SKM-1 (cell line): ENCODE measurements at regions not wholly inside any gene's neighbourhood (a gene's known extent, or its start where the extent isn't known, plus 50 kb on each side); places are given as distances from the start of the nearest gene placed in this dataset.
"Not testable (repeated sequence)": the region's sequence is repeated elsewhere in the genome, so short reads cannot be mapped to it uniquely, and the experiment has no call there.

ENCODE experiments used
- DNase-seq: peaks from one replicate; lab custom pipeline; 2025; ENCODE audit not compliant: unreplicated experiment; lab: John Stamatoyannopoulos, UW

- DNase-seq, result not testable (repeated sequence)
Observed at GRCh38 chr3:48101301-48101650, 85.1 kb upstream of the MAP4 start.

GRCh38 chr3:48092270-48092669 lies 76.1 kb upstream of the MAP4 start:
- no peak for DNase-seq

- DNase-seq, result no peak
Observed at GRCh38 chr3:48090166-48090939, 74.1 kb upstream of the MAP4 start.

DNA sequence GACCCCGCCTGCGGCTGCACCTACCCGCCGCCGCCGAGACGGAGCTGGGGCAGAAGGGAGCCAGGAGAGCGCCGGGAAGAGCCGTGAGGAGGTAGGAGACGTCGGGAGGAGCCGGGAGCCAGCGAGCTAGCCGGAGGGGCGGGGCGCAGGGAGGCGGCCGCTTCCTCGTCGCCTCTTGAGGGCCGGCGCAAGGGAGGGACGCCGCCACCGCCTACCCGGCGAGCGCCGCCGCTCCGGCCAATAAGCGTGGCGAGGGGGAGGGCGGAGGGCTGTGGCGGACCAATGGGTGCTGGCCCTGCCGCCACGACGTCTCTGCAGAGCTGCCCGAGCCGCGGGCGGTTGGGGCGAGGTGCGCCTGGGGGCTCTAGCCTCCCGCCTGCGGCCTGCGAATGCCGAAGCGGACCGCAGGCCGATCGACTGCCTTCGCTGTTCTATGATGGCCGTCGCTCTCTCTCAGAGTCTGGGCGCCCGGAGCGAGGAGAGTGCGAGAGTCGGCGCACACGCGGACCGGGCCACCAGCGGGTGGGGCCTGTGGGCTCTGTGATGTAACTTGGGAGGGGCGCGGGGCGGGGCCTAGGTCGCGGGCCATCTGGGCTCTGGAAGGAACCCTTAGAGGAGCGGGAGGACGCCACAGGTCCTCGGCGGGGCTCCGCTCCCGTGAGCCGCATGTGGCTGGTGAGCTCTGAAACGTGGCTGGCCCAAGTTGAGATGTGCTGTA lies 72.7 kb upstream of the MAP4 start:
- DNase-seq, result peak; percentile 84

GRCh38 chr3:48088056-48088748 lies 72.0 kb upstream of the MAP4 start:
- DNase-seq, result no peak

- DNase-seq, result no peak
Observed at GRCh38 chr3:48086705-48087104, 70.5 kb upstream of the MAP4 start.

GRCh38 chr3:48084929-48085328 lies 68.7 kb upstream of the MAP4 start:
- DNase-seq, result no peak

DNA sequence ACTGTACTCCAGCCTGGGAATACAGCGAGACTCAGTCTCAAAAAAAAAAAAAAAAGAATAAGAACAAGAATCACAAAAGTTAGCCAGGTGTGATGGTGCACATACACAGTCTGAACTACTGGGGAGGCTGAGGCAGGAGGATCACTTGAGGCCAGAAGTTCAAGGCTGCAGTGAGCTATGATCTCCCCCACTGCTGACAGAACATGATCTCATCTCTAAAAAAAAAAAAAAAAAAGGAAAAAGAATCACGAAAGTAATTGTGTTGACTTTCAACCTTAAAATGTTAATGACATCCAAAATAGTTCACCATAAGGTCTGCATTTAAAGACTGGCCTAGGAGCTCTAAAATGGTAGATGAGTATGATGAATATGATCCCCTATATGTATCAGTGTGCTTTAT lies 68.0 kb upstream of the MAP4 start:
- no peak for DNase-seq

DNA sequence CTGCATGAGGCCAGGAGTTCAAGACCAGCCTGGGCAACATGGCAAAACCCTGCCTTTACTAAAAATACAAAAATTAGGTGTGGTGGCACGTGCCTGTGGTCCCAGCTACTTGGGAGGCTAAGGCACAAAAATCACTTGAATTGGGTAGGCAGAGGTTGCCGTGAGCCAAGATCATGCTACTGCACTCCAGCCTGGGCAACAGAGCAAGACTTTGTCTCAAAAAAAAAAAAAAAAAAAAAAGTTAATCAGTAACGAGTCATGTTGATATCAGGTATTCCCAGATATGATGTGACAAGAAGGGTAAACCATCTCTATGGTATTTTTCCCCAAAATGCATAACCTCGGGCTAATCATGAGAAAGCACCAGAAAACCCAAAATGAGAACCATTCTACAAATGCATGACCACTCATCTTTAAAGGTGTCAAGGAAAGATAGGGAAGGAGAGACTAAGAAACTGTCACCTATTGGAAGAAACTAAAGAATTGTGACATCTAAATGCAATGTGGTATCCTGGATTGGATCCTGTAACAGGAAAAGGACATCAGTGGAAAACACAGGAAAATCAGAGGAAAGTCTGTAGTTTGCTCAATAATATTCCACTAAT lies 66.5 kb upstream of the MAP4 start:
- no peak for DNase-seq

GRCh38 chr3:48077815-48078214 lies 61.6 kb upstream of the MAP4 start:
- DNase-seq, result no peak

GRCh38 chr3:48070030-48070429 lies 53.8 kb upstream of the MAP4 start:
- no peak for DNase-seq

DNA sequence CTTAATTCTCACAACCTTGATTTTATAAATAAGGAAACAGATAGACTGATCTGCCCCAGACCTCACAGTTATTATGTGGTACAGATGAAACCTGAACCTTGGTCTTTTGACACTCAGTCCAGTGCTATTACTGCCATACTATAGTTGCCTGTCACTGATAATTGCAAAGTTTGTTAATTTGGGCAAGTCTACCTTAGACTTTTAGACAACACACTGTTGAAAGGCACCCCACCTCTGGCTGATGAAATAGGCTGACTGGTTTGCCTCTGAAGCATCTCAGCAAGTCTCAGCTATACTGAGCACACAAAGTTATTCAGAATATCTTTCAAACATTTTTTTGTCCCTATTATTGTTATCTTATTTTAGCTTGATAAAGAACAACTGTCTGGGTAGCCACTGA lies 53.1 kb upstream of the MAP4 start:
- no peak for DNase-seq

DNA sequence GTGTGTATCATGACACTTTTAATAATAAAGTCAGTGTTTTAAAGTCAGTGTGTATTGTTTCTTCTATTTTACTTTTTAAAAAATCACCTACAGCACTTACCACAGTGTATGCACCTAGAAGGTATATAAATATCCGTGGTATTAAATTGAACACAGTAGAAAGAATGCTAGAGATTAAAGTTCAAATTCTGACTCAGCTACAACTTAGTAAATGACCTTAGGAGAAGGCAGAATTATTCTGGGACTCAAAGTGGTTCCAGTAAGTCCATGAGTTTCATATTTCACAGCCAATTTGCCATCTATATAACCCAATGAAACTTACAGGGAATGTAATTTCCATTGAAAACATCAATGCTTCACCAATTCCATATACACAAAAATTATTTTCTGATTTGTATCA lies 52.7 kb upstream of the MAP4 start:
- DNase-seq, result no peak

- DNase-seq, result not testable (repeated sequence)
Observed at GRCh38 chr3:48068320-48068719, 52.1 kb upstream of the MAP4 start.

GRCh38 chr3:48067271-48067670 lies 51.1 kb upstream of the MAP4 start:
- no peak for DNase-seq
